ENCODE measurements at regions not wholly inside any gene's neighbourhood (a gene's known extent, or its start where the extent isn't known, plus 50 kb on each side); places are given as distances from the start of the nearest gene placed in this dataset.
"Not testable (repeated sequence)": the region's sequence is repeated elsewhere in the genome, so short reads cannot be mapped to it uniquely, and the experiment has no call there.

DNA sequence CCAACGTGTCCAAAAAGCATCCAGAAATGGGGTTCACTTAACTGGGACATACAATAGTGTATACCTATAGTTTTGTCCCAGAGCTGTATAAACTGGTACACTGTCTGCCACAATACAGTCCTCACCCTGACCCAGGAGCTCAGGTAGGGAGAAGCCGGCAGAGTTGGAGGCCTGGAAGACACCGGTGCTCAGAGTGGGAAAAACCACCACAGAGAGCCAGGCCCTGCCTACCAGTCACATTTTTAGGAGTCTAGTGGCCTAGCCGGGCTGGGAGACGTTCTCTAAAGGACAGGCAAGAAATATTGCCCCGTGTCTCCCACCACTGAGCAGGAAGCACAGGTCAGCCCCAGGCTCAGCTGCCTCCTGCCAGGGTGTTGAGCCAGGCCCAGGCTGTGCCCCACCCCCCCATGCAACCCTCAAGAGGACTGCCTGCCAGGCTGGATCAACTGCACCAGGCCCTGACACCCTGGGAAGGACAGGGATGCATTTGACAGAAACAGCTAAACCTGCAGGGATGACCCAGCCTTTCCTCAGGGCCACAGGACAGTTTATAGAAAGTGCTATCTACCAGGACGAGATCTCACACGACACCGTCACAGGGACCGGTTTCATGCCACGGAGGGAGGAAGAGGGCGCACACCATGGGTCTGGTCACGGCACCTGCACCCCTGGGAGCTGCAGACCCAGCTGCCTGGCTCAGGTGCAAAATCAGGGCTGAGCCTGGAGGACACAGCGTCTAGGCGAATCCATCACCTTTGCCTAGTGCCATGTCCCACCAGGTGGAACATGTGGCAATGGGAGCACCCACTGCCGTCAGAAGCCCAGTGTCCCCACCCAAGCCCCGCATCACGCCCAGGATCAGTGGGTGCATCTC lies 89.9 kb downstream of the TMEM18 start:
- H3K27me3 ChIP-seq (ENCODE audit: insufficient read depth, low read length) = no peaks in the 10 kb centered on the region
- H3K4me1 ChIP-seq (ENCODE audit: insufficient read depth, low read length) = peaks cover 14% of the 10 kb centered on the region
- H3K9me3 ChIP-seq (ENCODE audit: low read depth, low read length) = no peaks in the 10 kb centered on the region
- no peak overlapping the region for H3K4me3 ChIP-seq (ENCODE audit: low read length)

DNA sequence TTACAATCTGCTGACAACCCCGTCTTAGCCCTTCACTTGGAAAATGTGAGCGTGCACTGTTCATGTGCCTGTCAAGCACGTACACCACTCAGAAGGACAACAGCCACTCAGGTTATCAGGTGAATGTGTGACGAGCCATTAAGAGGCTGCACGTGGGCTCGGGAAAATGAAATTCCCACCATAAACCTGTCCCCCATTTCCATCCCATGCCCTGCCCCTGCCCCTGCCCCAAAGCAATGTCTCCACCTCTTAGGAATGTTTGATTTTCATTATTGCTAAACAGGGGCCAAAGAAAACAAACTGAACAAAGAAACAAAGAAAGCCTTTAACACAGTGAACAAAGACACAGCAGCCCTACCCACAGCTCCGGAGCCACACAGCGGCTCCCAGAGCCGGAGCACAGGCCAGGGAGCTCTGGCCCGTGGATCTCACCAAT lies 90.5 kb downstream of the TMEM18 start:
- Histone ChIP-seq H3K4me3 (ENCODE audit: low read length) (no peak overlapping the region), H3K27me3 (ENCODE audit: insufficient read depth, low read length) (no peaks in the 10 kb centered on the region), H3K4me1 (ENCODE audit: insufficient read depth, low read length) (peaks cover 14% of the 10 kb centered on the region), H3K9me3 (ENCODE audit: low read depth, low read length) (no peaks in the 10 kb centered on the region)

DNA sequence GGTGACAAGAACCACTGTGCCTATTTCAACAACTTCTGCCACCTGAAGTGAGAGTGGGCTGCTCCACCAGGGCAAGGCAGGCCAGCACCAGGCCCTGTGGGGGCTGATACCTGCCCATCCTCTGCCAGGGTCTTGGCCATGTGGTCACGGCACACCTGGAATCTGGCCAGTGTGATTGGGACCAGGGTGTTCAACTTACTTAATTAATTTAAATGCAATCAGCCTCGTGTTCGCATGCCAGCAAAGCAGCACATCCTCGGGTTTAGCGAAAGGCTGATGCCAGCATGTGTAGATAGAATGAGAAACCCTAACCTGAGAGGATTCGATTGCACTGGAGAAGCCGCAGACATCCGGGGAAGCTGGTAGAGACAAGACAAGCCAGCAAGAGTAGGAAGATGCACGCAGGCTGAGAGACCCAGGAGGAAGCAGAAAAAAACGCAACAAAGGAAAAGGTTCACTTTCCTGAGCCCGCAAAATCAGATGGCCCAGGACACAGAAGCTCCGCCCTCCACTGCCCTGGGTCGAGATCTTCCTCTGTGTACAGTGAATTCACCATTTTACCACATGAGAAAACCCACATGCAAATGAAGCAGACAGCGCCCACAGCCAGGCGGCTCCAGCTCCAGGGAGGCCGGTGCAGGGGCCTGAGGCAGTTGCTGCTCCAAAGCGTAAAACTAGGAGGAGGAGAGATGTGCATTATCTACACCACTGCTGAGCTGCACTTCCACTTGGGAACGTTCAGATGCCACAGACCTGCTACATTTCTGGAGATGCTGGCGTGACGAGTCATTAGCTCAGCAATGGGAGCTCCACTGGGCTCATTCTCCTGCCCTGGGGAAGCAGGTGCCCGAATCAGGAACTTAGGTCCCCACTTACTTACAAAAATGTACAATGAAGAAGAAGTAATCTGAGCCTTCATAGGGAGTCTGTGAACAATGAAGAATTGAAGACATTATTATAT lies 92.1 kb downstream of the TMEM18 start:
- Histone ChIP-seq H3K4me3 (ENCODE audit: low read length) (no peak overlapping the region), H3K27me3 (ENCODE audit: insufficient read depth, low read length) (no peaks in the 10 kb centered on the region), H3K9me3 (ENCODE audit: low read depth, low read length) (no peaks in the 10 kb centered on the region), H3K4me1 (ENCODE audit: insufficient read depth, low read length) (peaks cover 14% of the 10 kb centered on the region)

DNA sequence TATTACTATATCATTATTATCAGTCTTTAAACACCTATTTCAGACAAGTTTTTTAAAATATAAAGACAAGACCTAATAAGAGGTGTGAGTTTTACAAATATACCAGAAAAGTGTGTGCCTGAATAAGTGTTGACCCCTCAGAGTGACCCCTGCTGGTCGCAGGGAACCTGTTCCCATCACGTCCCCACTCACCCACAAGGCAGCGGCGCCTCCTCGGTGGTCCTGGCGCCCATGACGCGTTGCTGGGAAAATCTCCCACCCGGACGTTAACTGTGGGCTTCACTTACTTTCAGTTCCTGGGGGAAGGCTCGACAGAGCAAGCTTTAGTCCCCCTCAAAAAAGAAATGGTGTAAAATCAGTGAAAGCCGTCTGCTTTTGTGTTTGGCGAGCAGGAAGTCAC lies 93.5 kb downstream of the TMEM18 start:
- Histone ChIP-seq H3K27me3 (ENCODE audit: insufficient read depth, low read length) (no peaks in the 10 kb centered on the region), H3K9me3 (ENCODE audit: low read depth, low read length) (no peaks in the 10 kb centered on the region), H3K4me3 (ENCODE audit: low read length) (no peak overlapping the region)

DNA sequence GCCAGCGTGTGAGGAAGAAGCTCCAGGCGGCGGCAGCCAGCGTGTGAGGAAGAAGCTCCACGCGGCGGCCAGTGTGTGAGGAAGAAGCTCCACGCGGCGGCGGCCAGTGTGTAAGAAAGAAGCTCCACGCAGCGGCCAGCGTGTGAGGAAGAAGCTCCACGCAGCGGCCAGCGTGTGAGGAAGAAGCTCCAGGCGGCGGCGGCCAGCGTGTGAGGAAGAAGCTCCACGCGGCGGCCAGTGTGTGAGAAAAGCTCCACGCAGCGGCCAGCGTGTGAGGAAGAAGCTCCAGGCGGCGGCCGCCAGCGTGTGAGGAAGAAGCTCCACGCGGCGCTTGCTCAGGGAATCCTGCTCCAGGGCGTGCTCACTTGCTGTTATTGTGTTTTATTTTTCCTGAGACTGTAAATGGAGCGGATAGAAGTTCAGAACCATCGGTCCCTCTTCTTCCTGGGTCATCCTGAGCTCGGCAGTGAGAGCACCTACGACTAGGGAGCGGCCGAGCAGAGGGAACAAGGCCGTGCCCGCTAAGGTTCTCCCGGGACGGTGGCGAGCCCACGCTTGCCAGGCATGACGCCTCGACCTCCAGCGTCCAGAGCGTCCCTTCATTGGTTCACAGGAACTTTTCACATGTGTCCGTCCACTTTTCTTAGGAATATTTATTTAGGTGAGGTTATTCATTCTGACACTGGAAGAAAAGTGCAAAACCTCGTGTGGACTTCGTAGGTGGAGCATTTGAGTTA lies 94.2 kb downstream of the TMEM18 start:
- Histone ChIP-seq H3K27me3 (ENCODE audit: insufficient read depth, low read length) (no peaks in the 10 kb centered on the region), H3K4me1 (ENCODE audit: insufficient read depth, low read length) (peaks cover 14% of the 10 kb centered on the region), H3K4me3 (ENCODE audit: low read length) (no peak overlapping the region), H3K9me3 (ENCODE audit: low read depth, low read length) (no peaks in the 10 kb centered on the region)

More for the DNA sequence above, 93.5 kb downstream of the TMEM18 start:
- peaks cover 14% of the 10 kb centered on the region for H3K4me1 ChIP-seq (ENCODE audit: insufficient read depth, low read length)

DNA sequence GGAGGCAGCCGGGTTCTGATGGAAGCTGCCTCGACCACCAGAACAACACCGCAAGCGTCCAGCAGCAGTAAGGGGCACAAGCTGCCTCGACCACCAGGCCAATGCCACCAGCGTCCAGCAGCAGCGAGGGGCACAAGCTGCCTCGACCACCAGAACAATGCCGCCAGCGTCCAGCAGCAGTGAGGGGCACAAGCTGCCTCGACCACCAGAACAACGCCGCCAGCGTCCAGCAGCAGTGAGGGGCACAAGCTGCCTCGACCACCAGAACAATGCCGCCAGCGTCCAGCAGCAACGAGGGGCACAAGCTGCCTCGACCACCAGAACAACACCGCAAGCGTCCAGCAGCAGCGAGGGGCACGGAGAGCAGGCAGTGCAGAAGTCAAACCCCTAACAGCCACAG lies 94.9 kb downstream of the TMEM18 start:
- peaks cover 14% of the 10 kb centered on the region for H3K4me1 ChIP-seq (ENCODE audit: insufficient read depth, low read length)
- H3K9me3 ChIP-seq (ENCODE audit: low read depth, low read length); H3K4me3 ChIP-seq (ENCODE audit: low read length); H3K27me3 ChIP-seq (ENCODE audit: insufficient read depth, low read length): not testable (repeated sequence)

DNA sequence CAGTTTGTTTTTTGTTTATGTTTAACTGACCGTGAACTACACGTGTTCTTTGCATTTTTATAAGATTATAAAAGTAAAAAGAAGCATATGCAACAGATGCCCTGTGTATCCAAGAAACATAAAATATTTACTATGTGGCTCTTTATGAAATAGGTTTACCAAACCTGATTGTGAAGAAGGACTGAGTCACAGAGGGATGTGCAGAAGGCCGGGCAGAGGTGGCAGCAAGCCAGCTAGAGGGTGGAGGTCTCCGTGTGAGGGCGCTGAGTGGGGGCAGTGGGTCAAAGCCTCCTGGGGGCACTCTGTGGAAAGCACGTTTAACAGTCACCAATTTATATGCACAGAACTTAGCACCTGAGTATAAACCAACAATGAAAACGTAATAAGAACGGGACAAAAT lies 97.2 kb downstream of the TMEM18 start:
- Histone ChIP-seq H3K27me3 (ENCODE audit: insufficient read depth, low read length) (peaks cover 3% of the 10 kb centered on the region), H3K9me3 (ENCODE audit: low read depth, low read length) (peaks cover 17% of the 10 kb centered on the region), H3K4me3 (ENCODE audit: low read length) (no peak overlapping the region), H3K4me1 (ENCODE audit: insufficient read depth, low read length) (peaks cover 3% of the 10 kb centered on the region)

DNA sequence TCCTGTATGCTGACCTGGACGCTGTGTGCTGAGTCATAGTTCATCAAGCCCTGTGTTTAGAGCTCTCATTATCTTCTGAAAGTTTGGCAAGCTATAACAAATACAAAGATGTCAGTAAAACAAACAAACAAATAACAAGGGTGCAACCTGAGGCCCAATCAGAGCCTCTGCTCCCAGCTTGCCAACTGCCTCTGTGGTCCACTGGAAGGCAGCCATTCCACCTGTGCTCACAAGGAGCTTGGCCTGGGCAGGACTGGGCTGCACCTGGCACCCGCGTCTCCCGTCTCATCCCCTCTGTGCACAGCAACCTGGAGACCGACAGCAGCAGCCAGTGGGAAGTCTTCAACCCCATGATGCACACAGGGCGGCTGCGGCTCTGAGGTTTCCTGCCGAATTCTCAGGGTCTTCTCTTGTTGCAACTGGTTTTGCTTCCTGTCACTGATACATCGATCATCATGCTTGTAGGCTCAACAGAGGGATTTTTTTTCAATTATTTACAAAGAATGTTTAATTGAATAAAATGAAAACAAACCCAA lies 97.8 kb downstream of the TMEM18 start:
- Histone ChIP-seq H3K4me1 (ENCODE audit: insufficient read depth, low read length) (no peaks in the 10 kb centered on the region), H3K27me3 (ENCODE audit: insufficient read depth, low read length) (peaks cover 3% of the 10 kb centered on the region), H3K9me3 (ENCODE audit: low read depth, low read length) (peaks cover 17% of the 10 kb centered on the region), H3K4me3 (ENCODE audit: low read length) (no peak overlapping the region)

DNA sequence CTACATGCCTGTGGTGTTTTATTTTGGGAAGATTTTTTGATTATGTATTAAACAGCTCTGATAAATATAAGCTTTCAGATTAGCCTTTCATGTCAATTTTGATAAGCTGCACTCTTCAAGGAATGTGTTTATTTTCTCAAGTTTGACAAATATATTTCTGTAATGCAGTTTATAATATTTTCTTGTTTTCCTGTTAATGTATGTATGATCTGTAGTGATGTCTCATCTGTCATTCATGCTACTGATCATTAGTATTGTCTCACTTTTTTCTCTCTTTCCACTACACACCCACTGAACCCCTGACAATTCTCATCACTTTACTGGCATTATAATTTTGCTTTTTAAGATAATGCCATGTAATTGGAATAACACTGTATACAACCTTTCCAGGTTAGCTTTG lies 100.9 kb downstream of the TMEM18 start:
- H3K4me1 ChIP-seq (ENCODE audit: insufficient read depth, low read length) = no peaks in the 10 kb centered on the region
- no peak overlapping the region for H3K4me3 ChIP-seq (ENCODE audit: low read length)
- H3K9me3 ChIP-seq (ENCODE audit: low read depth, low read length) = peaks cover 17% of the 10 kb centered on the region
- peaks cover 5% of the 10 kb centered on the region for H3K27me3 ChIP-seq (ENCODE audit: insufficient read depth, low read length)

DNA sequence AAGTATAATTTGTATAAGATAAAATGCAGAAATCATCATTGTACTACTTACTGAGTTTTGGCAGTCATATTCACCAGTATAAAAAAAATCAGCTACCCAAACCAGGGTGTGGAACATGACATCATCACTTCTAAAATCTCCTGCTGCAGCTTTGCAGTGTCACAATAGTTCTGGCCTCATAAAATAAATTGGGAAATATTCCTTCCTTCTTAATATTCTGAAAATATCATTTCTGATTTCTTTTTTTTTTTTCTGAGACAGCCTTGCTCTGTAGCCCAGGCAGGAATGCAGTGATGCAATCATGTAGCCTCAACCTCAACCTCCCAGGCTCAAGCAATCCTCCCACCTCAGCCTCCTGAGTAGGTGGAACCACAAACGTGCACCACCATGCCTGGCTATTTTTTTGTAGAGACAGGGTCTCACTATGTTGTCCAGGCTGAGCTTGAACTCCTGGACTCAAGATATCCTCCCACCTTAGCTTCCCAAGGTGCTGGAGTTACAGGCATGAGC lies 101.4 kb downstream of the TMEM18 start:
- H3K9me3 ChIP-seq (ENCODE audit: low read depth, low read length) = peaks cover 17% of the 10 kb centered on the region
- no peaks in the 10 kb centered on the region for H3K4me1 ChIP-seq (ENCODE audit: insufficient read depth, low read length)
- H3K4me3 ChIP-seq (ENCODE audit: low read length) = no peak overlapping the region
- peaks cover 5% of the 10 kb centered on the region for H3K27me3 ChIP-seq (ENCODE audit: insufficient read depth, low read length)

DNA sequence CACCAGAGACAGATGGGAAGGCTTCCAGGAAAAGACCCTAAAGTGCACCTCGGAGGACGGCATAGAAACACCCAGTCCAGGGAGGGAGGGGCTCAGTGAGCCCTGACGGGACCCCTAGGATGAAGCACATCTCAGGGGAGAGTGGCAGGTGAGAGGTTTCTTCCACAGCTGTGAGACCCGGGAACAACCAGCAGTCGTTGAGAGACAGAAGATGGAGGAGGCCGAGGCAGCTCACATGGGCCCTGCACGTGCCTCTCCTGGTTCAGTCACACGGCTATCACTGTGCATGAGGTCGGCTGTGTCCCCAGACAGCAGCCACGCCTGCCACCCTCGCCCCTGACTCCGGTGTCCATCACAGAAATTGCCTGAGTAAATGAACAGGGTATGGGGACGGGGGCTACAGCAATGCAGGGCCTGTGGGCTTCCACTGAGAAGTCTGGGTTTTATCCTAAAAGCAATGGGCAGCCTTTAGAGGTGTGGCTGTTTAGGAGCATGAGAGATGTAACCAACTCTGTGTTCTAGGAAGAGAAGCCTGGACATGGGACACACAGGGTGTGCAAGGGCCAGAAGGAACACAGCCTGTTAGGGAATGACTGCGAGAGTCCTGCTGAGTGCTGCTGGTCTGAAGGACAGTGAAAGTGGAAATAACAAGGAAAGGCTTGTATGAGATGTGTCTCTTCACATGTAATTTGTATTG lies 102.0 kb downstream of the TMEM18 start:
- Histone ChIP-seq H3K4me1 (ENCODE audit: insufficient read depth, low read length) (no peaks in the 10 kb centered on the region), H3K4me3 (ENCODE audit: low read length) (no peak overlapping the region), H3K27me3 (ENCODE audit: insufficient read depth, low read length) (peaks cover 5% of the 10 kb centered on the region), H3K9me3 (ENCODE audit: low read depth, low read length) (peaks cover 17% of the 10 kb centered on the region)

DNA sequence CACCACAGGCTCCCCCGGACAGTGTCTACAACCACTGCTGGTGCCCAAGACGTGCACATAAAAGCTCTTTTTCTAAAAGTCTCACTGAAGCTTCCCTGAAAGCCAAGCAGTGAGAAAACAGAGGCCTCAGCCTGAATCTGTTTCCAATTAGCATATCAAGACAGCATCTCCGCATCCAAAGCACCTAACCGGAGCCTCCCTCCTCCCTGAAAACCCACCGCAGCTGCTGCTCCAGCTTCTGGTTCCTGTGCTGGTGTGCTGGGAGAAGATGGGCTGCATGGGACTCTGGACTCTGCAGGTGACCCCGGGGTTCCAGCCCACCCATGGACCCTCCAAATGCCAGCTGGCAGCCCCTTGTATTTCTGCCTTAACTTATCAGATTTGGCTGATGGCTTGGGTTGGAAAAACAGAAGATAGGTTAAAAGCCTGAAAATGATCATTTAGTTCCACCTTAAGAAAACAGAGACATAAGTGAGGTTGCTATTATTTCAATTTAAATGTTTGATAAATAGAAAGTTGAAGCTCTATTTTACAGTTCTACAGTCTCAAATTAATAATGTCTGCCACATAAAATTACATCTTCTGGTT lies 103.3 kb downstream of the TMEM18 start:
- Histone ChIP-seq H3K4me3 (ENCODE audit: low read length) (no peak overlapping the region), H3K4me1 (ENCODE audit: insufficient read depth, low read length) (no peaks in the 10 kb centered on the region), H3K9me3 (ENCODE audit: low read depth, low read length) (peaks cover 17% of the 10 kb centered on the region), H3K27me3 (ENCODE audit: insufficient read depth, low read length) (peaks cover 8% of the 10 kb centered on the region)

DNA sequence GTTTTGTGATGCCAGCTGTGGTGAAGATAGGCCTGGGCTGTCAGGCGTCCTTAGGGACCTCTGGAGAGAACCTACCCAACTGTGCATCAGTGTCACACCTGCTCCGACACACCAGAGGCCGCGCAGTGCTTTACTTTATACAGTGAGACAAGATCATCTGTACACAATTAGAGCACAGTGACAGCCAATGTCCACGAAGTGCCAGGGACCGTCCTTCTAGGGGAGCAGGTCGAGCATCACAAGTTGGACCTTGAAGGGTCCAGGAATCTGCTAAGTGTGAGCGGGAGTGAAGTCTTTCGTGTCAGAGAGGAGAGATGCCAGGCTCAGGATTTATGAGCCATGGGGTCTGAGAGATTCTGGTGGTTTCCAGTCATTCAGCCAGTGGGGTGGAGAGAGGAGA lies 104.2 kb downstream of the TMEM18 start:
- Histone ChIP-seq H3K9me3 (ENCODE audit: low read depth, low read length) (peaks cover 17% of the 10 kb centered on the region), H3K4me3 (ENCODE audit: low read length) (no peak overlapping the region), H3K4me1 (ENCODE audit: insufficient read depth, low read length) (no peaks in the 10 kb centered on the region), H3K27me3 (ENCODE audit: insufficient read depth, low read length) (peaks cover 8% of the 10 kb centered on the region)

DNA sequence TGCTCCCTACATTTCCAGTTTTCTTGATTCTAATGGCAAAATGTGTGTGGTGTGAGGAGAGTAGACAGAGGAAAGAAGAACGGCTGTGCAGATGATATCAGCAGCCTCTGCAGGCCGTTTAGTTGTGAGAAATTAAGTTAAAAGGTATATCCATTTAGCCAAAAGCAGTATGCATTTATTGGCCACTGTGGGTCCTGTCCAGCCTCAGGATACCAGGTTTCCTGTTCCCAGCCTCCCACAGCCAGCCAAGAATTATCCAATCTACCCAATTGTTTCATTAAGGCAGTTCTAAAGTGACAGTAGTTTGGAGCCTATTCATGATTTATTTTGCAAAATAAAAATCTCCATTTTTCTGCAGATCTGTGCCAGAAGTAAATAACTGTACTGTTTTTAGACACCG lies 107.5 kb downstream of the TMEM18 start:
- Histone ChIP-seq H3K4me3 (ENCODE audit: low read length) (no peak overlapping the region), H3K27me3 (ENCODE audit: insufficient read depth, low read length) (peaks cover 5% of the 10 kb centered on the region), H3K9me3 (ENCODE audit: low read depth, low read length) (no peaks in the 10 kb centered on the region), H3K4me1 (ENCODE audit: insufficient read depth, low read length) (no peaks in the 10 kb centered on the region)

Data from mononuclear cell (primary cell).